Superior temporal gyrus (tissue), 1 donor: ENCODE measurements at regions not wholly inside any gene's neighbourhood (a gene's known extent, or its start where the extent isn't known, plus 50 kb on each side); places are given as distances from the start of the nearest gene placed in this dataset.

Source experiments
- DNase-seq: peaks from one replicate; pipeline ENCODE4 v3.0.0-alpha.2; 2016; ENCODE audit errors: extremely low spot score

- no peak for DNase-seq
Observed at GRCh38 chr13:111456452-111457230, 136.2 kb downstream of the TEX29 start.

- no peak for DNase-seq
Observed at GRCh38 chr13:111458001-111458531, 137.6 kb downstream of the TEX29 start.

- DNase-seq, result no peak
Observed at GRCh38 chr13:111458739-111459138, 138.3 kb downstream of the TEX29 start.

- DNase-seq, result no peak
Observed at GRCh38 chr13:111459803-111460547, 139.5 kb downstream of the TEX29 start.

GRCh38 chr13:111460548-111461444 is 140.4 kb downstream of the TEX29 start:
- DNase-seq, result peak; percentile 81

- DNase-seq, result no peak
Observed at GRCh38 chr13:111461445-111462149, 141.2 kb downstream of the TEX29 start.

GRCh38 chr13:111462221-111462764 is 141.9 kb downstream of the TEX29 start:
- no peak for DNase-seq

GRCh38 chr13:111462944-111463343 is 142.5 kb downstream of the TEX29 start:
- no peak for DNase-seq

GRCh38 chr13:111467111-111467890 is 146.9 kb downstream of the TEX29 start:
- no peak for DNase-seq

- DNase-seq, result no peak
Observed at GRCh38 chr13:111468037-111468959, 147.9 kb downstream of the TEX29 start.

GRCh38 chr13:111469450-111469849 is 149.0 kb downstream of the TEX29 start:
- DNase-seq, result no peak

- DNase-seq, result no peak
Observed at GRCh38 chr13:111469916-111470506, 149.6 kb downstream of the TEX29 start.

- DNase-seq, result no peak
Observed at GRCh38 chr13:111470933-111471332, 150.5 kb downstream of the TEX29 start.

GRCh38 chr13:111472083-111472482 is 151.6 kb downstream of the TEX29 start:
- DNase-seq, result no peak

GRCh38 chr13:111472559-111473460 is 152.4 kb downstream of the TEX29 start:
- no peak for DNase-seq

- DNase-seq, result peak; percentile 82
Observed at GRCh38 chr13:111474136-111475002, 153.9 kb downstream of the TEX29 start.

- no peak for DNase-seq
Observed at GRCh38 chr13:111475488-111475887, 155.0 kb downstream of the TEX29 start.
